GM12873 (cell line): ENCODE measurements at regions not wholly inside any gene's neighbourhood (a gene's known extent, or its start where the extent isn't known, plus 50 kb on each side); places are given as distances from the start of the nearest gene placed in this dataset.

Experiments
- TF ChIP-seq, protein P1 (sequence below): IDR thresholded peaks from 2 replicates; pipeline ENCODE4 v1.5.1; 2012; ENCODE audit warnings: low read depth, mild to moderate bottlenecking, moderate library complexity, low read length, control low read depth; ENCODE audit not compliant: insufficient read depth; ENCODE audit errors: missing control alignments

DNA sequence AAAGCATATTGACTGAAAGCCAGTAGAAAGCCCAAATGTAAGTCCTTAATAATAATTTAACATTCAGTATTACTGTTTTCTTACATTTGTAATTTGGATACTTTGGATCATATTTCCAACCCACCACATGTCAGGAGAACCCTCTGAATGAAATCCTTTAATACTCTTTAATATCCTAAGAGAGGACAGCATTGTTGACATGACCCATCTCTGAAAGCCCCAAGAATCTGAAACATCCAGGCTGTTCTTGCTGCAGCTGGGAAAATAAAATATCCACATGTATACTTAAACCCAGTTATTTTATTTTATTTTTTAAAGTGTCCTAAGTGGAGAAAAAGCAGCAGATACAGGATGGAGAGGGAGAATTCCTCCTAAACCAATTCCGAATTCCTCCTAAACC lies 130.8 kb upstream of the RIPOR2 start:
- TF ChIP-seq, protein P1, sequence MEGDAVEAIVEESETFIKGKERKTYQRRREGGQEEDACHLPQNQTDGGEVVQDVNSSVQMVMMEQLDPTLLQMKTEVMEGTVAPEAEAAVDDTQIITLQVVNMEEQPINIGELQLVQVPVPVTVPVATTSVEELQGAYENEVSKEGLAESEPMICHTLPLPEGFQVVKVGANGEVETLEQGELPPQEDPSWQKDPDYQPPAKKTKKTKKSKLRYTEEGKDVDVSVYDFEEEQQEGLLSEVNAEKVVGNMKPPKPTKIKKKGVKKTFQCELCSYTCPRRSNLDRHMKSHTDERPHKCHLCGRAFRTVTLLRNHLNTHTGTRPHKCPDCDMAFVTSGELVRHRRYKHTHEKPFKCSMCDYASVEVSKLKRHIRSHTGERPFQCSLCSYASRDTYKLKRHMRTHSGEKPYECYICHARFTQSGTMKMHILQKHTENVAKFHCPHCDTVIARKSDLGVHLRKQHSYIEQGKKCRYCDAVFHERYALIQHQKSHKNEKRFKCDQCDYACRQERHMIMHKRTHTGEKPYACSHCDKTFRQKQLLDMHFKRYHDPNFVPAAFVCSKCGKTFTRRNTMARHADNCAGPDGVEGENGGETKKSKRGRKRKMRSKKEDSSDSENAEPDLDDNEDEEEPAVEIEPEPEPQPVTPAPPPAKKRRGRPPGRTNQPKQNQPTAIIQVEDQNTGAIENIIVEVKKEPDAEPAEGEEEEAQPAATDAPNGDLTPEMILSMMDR = no peak

DNA sequence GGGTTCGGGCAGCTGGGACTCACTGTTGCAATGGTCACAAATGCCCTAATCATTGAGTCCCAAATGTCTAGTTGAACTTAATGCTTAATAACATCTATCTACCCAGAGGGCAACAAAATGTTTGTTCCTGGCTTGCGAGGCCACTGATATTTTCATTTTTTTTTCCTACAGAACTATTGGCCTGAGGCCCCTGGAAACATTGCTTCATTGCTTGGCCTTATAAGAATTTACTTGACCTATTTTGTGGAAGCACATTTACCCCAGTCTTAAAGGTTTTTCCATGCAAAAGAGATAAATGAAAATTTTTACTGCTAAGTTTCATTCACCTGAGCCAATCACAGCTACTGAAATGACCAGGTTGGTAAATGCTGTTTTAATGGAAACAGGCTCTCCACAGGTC lies 133.1 kb upstream of the RIPOR2 start:
- TF ChIP-seq, protein P1 = no peak

DNA sequence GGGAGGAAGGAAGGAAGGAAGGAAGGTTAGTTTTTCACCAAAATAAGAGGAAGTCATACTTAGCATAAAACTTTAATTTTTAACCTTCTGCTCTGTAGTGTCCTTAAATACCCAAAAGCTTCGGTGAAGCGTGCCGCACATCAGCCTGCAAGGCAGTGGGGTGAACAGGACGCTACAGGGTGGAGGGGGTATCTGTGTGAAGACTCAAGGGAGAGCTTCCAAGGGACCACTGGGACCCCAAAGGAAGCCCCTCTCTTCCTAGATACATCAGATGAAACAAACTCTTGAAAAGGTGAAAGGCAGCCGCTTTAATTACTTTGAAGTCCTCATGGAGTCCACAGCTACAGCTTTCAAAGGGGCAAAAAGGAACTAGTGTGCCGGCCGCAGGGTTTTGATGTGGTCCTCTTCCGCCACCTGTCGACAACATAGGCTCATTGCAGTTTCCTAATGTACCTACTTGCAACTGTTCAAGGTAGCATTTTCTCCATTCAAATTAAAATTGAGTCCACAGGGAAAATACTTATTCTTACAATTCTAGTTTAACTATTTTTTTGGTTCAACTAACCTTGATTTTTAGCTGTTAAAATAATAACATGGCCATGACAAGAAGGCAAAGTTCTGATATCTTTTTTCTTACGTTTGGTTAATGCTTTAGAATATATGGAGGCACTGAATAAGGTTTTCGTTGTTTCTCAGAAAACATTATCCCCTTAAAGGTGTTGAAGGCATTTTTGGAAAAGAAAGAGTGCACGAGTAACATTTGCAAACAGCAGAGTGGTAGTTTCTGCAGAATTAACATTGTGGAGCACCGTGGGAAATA lies 135.0 kb upstream of the RIPOR2 start:
- TF ChIP-seq, protein P1 = peak; percentile 90

DNA sequence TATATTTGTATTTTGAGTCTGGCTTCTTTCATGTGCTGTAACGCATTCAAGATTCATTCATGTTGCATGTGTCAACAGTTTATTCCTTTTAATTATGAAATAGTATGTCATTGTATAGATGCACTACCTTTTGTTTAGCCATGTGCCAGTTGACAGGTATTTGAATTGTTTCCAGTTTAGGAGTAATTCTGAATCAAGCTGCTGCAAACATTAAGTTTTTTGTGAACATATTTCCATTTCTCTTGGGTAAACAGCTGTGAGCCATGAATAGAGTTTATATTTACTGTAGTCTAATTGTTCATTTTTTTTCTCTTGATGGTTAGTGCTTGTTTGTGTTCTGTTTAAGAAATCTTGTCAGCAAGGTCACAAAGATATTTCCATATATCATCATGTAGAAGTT lies 142.4 kb upstream of the RIPOR2 start:
- TF ChIP-seq, protein P1 = no peak

DNA sequence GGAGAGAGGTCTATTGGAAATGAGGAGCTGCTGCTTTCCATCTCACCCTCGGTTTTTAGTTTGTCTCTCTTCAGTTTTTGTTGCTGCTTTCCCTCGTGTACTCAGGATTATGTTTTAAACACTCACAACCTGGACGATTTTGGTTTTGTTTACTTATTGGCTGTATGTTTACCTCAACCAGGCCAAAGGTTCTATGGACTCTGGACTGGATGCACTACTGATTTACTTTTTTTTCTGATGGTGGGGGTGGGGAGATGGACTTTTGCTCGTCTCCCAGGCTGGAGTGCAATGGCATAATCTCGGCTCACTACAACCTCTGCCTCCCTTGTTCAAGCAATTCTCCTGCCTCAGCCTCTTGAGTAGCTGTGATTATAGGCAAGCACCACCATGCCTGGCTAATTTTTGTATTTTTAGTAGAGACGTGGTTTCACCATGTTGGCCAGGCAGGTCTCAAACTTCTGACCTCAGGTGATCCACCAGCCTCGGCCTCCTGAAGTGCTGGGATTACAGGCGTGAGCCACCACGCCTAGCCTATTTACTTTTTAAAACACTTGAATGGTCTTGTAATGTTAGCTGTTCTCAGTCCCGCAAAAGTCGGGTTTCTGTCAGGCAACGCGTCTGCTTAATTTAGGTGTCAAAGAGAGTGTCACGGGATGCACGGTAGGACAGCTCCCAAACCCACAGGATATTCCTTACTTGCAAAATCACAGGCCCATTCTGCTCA lies 148.2 kb upstream of the RIPOR2 start:
- TF ChIP-seq, protein P1 = no peak

DNA sequence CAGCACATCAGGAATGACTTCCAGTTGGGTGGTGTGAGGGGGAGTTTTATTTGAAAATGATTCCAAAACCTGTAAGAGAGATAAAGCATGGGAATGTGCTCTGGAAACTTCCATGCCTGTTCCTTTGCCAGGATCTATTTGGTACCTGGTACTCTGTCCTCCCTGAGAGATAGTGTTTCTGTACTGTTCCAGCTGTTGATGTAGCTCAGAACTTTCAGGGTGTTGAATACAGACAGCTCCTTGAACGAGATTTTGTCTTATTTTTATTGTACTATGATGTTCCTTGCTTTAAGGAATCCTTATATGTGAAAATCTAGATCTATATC lies 148.7 kb upstream of the RIPOR2 start:
- TF ChIP-seq, protein P1 = no peak

DNA sequence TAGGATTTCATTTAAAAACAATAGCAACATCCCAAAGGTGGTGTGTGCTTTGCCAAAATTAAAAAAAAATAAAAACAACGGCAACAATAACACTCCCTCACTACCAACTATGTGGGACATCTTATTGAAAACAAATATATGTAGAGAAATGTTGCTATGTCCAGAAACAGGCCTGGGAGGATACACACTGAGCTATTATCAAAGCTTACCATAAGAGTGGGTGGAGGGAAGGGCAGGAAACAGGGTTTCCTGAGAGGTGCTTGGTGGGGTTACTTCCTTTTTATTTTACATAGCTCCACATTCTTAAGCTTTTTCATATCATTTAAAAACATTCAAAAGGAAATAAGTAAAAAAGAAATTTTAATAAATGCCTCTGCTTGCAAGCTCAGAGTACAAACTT lies 150.0 kb upstream of the RIPOR2 start:
- TF ChIP-seq, protein P1 = no peak
